Astrocyte (in vitro differentiated cells and primary cell): ENCODE measurements at regions not wholly inside any gene's neighbourhood (a gene's known extent, or its start where the extent isn't known, plus 50 kb on each side); places are given as distances from the start of the nearest gene placed in this dataset.

Experiments used
- CTCF ChIP-seq: IDR thresholded peaks from 2 replicates; pipeline ENCODE4 v1.5.1; 2011; ENCODE audit warnings: low read depth, mild to moderate bottlenecking, inconsistent platforms, low read length, moderate library complexity; ENCODE audit not compliant: insufficient read depth
- EZH2 ChIP-seq: IDR thresholded peaks from 2 replicates; pipeline ENCODE4 v1.6.1; 2012; ENCODE audit warnings: mild to moderate bottlenecking, low read length, inconsistent platforms; ENCODE audit not compliant: insufficient read depth

GRCh38 chr4:129278868-129279267, 182.9 kb downstream of the C4orf33 start:
- no peak for TF ChIP-seq CTCF
- no peak for TF ChIP-seq EZH2
